Upper lobe of left lung (tissue), 4 donors: ENCODE measurements at regions not wholly inside any gene's neighbourhood (a gene's known extent, or its start where the extent isn't known, plus 50 kb on each side); places are given as distances from the start of the nearest gene placed in this dataset.

ENCODE experiments used
- CTCF ChIP-seq, 6 experiments: fragments of 450-650 bp in 4 of 6; fragments of 200-600 bp in 2 of 6; sonication (generic) in 2 of 6; IDR thresholded peaks; one replicate each; pipeline ENCODE4 v1.5.1; 2016 to 2019; ENCODE audit warnings: antibody characterized with exemption in 6 of 6
- EP300 ChIP-seq, 4 donors: sonication (generic); formaldehyde crosslinking; IDR thresholded peaks; one replicate each; pipeline ENCODE4 v1.5.1; 2017; ENCODE audit warnings: antibody characterized with exemption in 4 of 4, control low read depth in 2 of 4
- POLR2A ChIP-seq, 4 donors: fragments of 450-650 bp; IDR thresholded peaks; one replicate each; pipeline ENCODE4 v1.5.1; 2016 to 2017; ENCODE audit warnings: antibody characterized with exemption in 4 of 4, mild to moderate bottlenecking in 2 of 4
- POLR2AphosphoS5 ChIP-seq, 2 donors: sonication (generic); formaldehyde crosslinking; IDR thresholded peaks; one replicate each; pipeline ENCODE4 v1.5.1; 2017; ENCODE audit warnings: antibody characterized with exemption in 2 of 2

- TF ChIP-seq CTCF (IDR thresholded peaks at IDR 0.05) (no peak), POLR2A (IDR thresholded peaks at IDR 0.05) (no peak), POLR2AphosphoS5 (IDR thresholded peaks at IDR 0.05) (no peak), EP300 (IDR thresholded peaks at IDR 0.05) (no peak)
Observed at GRCh38 chr2:226234187-226234586, 565.4 kb downstream of the IRS1 start.
